ENCODE measurements at regions not wholly inside any gene's neighbourhood (a gene's known extent, or its start where the extent isn't known, plus 50 kb on each side); places are given as distances from the start of the nearest gene placed in this dataset.

DNA sequence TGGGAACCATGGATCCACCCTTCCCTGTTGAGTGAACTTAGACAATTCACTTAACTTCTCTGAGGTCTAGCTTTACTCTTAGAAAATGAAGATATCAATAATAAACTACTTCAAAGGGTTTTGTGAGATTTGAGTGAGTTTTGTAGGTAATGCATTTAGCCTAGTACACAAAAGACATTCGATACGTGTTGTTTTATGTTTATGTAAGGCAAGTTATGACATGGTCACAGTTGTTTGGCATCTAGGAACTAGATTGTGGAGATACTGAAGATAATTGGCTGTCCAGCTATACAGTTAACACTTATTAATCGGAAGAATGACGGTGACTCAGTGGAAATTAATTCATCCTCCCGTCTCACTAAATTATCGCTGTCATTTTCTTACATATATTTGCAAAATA is 1781.1 kb upstream of the TENM3 start:
- ChIA-PET CTCF (no interaction called here), POLR2A (no interaction called here), RAD21 (ENCODE audit: unreplicated experiment) (no interaction called here), SMC1A (ENCODE audit: uncharacterized antibody, unreplicated experiment) (no interaction called here)
- TF ChIP-seq, protein P1, sequence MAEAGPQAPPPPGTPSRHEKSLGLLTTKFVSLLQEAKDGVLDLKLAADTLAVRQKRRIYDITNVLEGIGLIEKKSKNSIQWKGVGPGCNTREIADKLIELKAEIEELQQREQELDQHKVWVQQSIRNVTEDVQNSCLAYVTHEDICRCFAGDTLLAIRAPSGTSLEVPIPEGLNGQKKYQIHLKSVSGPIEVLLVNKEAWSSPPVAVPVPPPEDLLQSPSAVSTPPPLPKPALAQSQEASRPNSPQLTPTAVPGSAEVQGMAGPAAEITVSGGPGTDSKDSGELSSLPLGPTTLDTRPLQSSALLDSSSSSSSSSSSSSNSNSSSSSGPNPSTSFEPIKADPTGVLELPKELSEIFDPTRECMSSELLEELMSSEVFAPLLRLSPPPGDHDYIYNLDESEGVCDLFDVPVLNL (IDR thresholded peaks at IDR 0.05; ENCODE audit: low read depth, low read length), result no peak
- no peak for TF ChIP-seq POLR2AphosphoS5 (IDR thresholded peaks at IDR 0.05; ENCODE audit: low read length)
- TF ChIP-seq BHLHE40 (IDR thresholded peaks at IDR 0.05; ENCODE audit: borderline replicate concordance in 1 of 2, low read depth in 2 of 2, low read length in 1 of 2), result no peak
- no peak for TF ChIP-seq NR2F1 (conservative IDR thresholded peaks at IDR 0.05)
- no TSS peak for BruUV-seq (replicated peaks)
- no peak overlapping the region for H3K27ac ChIP-seq (ENCODE audit: control insufficient read depth, insufficient read depth)
- H3K36me3 ChIP-seq (ENCODE audit: control insufficient read depth in 2 of 2, insufficient read depth in 2 of 2, low read length in 1 of 2), result no peaks in the 10 kb centered on the region
- FAIRE-seq (no peak), ATAC-seq (no peak), DNase-seq (ENCODE audit: low read depth, low spot score) (no peak)
- in situ Hi-C loops (cut with MboI) (no loop called here), intact Hi-C loops (cut with micrococcal nuclease; ENCODE audit: unreplicated experiment) (no loop called here)
- no peaks in the 10 kb centered on the region for H3K27me3 ChIP-seq (replicated peaks in 1 of 2; ENCODE audit: control insufficient read depth in 2 of 2, insufficient read depth in 2 of 2, low read length in 1 of 2)
- no peaks in the 10 kb centered on the region for H3K79me2 ChIP-seq (ENCODE audit: control insufficient read depth, insufficient read depth, low read length)
- H3K9ac ChIP-seq (ENCODE audit: control insufficient read depth, insufficient read depth, low read length), result no peak overlapping the region
- H3K4me1 ChIP-seq (ENCODE audit: control insufficient read depth, insufficient read depth, low read length), result no peaks in the 10 kb centered on the region
- H4K20me1 ChIP-seq (ENCODE audit: control insufficient read depth, insufficient read depth), result no peaks in the 10 kb centered on the region
- H3K9me3 ChIP-seq (replicated peaks; ENCODE audit: control insufficient read depth, insufficient read depth, low read length), result no peaks in the 10 kb centered on the region
- WGBS (ENCODE audit: insufficient coverage, insufficient replicate concordance, low lambda C conversion rate, missing lambda C conversion rate), result 26% methylated on average over 6 of the region's 6 CpGs
- H3K4me2 ChIP-seq (ENCODE audit: control insufficient read depth, insufficient read depth), result no peak overlapping the region
- H2AFZ ChIP-seq (ENCODE audit: control insufficient read depth, low read depth, low read length), result no peak overlapping the region
- H3K4me3 ChIP-seq, result no peak overlapping the region

DNA sequence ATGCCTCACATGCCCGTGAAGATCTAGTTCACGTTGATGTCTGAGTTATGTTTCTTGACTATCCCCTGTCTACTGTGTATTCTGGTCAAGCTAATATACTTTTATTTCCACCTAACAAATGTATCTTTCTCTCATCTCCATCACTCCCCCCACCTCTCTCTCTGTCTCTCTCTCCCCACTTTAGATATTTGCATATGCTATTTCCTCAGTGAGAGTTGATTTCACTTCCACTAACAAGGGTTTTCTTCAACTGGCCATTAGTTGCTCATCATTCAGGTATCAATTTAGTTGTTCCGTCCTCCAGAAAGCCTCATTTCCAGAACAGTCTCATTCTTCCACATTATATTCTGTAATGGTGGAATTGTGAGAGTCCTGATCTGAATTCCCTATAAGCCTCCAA is 1777.8 kb upstream of the TENM3 start:
- WGBS (ENCODE audit: insufficient coverage, insufficient replicate concordance, low lambda C conversion rate, missing lambda C conversion rate), result 2% methylated on average over 3 of the region's 3 CpGs
- ChIA-PET POLR2A (no interaction called here), SMC1A (ENCODE audit: uncharacterized antibody, unreplicated experiment) (no interaction called here), RAD21 (ENCODE audit: unreplicated experiment) (no interaction called here), CTCF (no interaction called here)
- H3K27me3 ChIP-seq (replicated peaks in 1 of 2; ENCODE audit: control insufficient read depth in 2 of 2, insufficient read depth in 2 of 2, low read length in 1 of 2), result no peaks in the 10 kb centered on the region
- BruUV-seq (replicated peaks), result no TSS peak
- H3K9me3 ChIP-seq (replicated peaks; ENCODE audit: control insufficient read depth, insufficient read depth, low read length), result no peaks in the 10 kb centered on the region; the same call in 2 of the 3 replicates
- no peak overlapping the region for H3K27ac ChIP-seq (ENCODE audit: control insufficient read depth, insufficient read depth)
- H3K36me3 ChIP-seq (ENCODE audit: control insufficient read depth in 2 of 2, insufficient read depth in 2 of 2, low read length in 1 of 2), result no peaks in the 10 kb centered on the region
- no peak for TF ChIP-seq RB1 (IDR thresholded peaks at IDR 0.05; ENCODE audit: borderline replicate concordance)
- TF ChIP-seq, protein P2, sequence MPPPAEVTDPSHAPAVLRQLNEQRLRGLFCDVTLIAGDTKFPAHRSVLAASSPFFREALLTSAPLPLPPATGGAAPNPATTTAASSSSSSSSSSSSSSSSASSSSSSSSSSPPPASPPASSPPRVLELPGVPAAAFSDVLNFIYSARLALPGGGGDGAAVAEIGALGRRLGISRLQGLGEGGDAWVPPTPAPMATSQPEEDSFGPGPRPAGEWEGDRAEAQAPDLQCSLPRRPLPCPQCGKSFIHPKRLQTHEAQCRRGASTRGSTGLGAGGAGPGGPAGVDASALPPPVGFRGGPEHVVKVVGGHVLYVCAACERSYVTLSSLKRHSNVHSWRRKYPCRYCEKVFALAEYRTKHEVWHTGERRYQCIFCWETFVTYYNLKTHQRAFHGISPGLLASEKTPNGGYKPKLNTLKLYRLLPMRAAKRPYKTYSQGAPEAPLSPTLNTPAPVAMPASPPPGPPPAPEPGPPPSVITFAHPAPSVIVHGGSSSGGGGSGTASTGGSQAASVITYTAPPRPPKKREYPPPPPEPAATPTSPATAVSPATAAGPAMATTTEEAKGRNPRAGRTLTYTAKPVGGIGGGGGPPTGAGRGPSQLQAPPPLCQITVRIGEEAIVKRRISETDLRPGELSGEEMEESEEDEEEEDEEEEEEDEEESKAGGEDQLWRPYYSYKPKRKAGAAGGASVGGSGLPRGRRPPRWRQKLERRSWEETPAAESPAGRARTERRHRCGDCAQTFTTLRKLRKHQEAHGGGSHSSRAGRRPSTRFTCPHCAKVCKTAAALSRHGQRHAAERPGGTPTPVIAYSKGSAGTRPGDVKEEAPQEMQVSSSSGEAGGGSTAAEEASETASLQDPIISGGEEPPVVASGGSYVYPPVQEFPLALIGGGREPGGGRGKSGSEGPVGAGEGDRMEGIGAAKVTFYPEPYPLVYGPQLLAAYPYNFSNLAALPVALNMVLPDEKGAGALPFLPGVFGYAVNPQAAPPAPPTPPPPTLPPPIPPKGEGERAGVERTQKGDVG (CRISPR knock-in tag; IDR thresholded peaks at IDR 0.05), result no peak
- no peak for TF ChIP-seq KLF5 (IDR thresholded peaks at IDR 0.05; ENCODE audit: partially characterized antibody)
- no peak for TF ChIP-seq PAX5 (IDR thresholded peaks at IDR 0.05; ENCODE audit: borderline replicate concordance, low read depth, low read length)
- TF ChIP-seq, protein P3, sequence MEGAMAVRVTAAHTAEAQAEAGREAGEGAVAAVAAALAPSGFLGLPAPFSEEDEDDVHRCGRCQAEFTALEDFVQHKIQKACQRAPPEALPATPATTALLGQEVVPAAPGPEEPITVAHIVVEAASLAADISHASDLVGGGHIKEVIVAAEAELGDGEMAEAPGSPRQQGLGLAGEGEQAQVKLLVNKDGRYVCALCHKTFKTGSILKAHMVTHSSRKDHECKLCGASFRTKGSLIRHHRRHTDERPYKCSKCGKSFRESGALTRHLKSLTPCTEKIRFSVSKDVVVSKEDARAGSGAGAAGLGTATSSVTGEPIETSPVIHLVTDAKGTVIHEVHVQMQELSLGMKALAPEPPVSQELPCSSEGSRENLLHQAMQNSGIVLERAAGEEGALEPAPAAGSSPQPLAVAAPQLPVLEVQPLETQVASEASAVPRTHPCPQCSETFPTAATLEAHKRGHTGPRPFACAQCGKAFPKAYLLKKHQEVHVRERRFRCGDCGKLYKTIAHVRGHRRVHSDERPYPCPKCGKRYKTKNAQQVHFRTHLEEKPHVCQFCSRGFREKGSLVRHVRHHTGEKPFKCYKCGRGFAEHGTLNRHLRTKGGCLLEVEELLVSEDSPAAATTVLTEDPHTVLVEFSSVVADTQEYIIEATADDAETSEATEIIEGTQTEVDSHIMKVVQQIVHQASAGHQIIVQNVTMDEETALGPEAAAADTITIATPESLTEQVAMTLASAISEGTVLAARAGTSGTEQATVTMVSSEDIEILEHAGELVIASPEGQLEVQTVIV (IDR thresholded peaks at IDR 0.05; ENCODE audit: borderline replicate concordance, partially characterized antibody), result no peak
- no peak for TF ChIP-seq SMC3 (IDR thresholded peaks at IDR 0.05; ENCODE audit: borderline replicate concordance, low read length)
- TF ChIP-seq DPF2 (IDR thresholded peaks at IDR 0.05), result no peak
- no peak overlapping the region for H3K4me2 ChIP-seq (ENCODE audit: control insufficient read depth, insufficient read depth)
- DNase-seq (ENCODE audit: low read depth, low spot score) (no peak), ATAC-seq (no peak), FAIRE-seq (no peak)
- intact Hi-C loops (cut with micrococcal nuclease; ENCODE audit: unreplicated experiment) (no loop called here), in situ Hi-C loops (cut with MboI) (no loop called here)
- no peak overlapping the region for H2AFZ ChIP-seq (ENCODE audit: control insufficient read depth, low read depth, low read length)
- no peak overlapping the region for H3K4me3 ChIP-seq
- no peak overlapping the region for H3K9ac ChIP-seq (ENCODE audit: control insufficient read depth, insufficient read depth, low read length)
- H3K4me1 ChIP-seq (ENCODE audit: control insufficient read depth, insufficient read depth, low read length), result no peaks in the 10 kb centered on the region
- no peaks in the 10 kb centered on the region for H4K20me1 ChIP-seq (ENCODE audit: control insufficient read depth, insufficient read depth)
- no peaks in the 10 kb centered on the region for H3K79me2 ChIP-seq (ENCODE audit: control insufficient read depth, insufficient read depth, low read length)

All from GM12878 (cell line).